Testis (tissue), 2 donors: ENCODE measurements at regions not wholly inside any gene's neighbourhood (a gene's known extent, or its start where the extent isn't known, plus 50 kb on each side); places are given as distances from the start of the nearest gene placed in this dataset.

Experiments used
- DNase-seq: peaks from one replicate; pipeline ENCODE4 v3.0.0-alpha.2; 2019
- H3K27ac ChIP-seq, 2 donors: fragments of 200-600 bp; sonication (generic); one replicate each; pipeline ENCODE4 v1.5.1; 2019
- H3K27me3 ChIP-seq: fragments of 200-600 bp; sonication (generic); one replicate; pipeline ENCODE4 v1.5.1; 2019
- H3K36me3 ChIP-seq: fragments of 200-600 bp; sonication (generic); one replicate; pipeline ENCODE4 v1.5.1; 2017; ENCODE audit warnings: low read depth; ENCODE audit errors: missing control alignments
- H3K4me1 ChIP-seq: fragments of 200-600 bp; sonication (generic); one replicate; pipeline ENCODE4 v1.5.1; 2019
- H3K4me3 ChIP-seq, 2 donors: fragments of 200-600 bp; sonication (generic); one replicate each; pipeline ENCODE4 v1.5.1; 2017 to 2019
- H3K9me3 ChIP-seq: fragments of 200-600 bp; sonication (generic); one replicate; pipeline ENCODE4 v1.5.1; 2017
- POLR2A ChIP-seq: fragments of 450-650 bp; IDR thresholded peaks from one replicate; pipeline ENCODE4 v1.6.1; 2017; ENCODE audit warnings: antibody characterized with exemption, mild to moderate bottlenecking, moderate library complexity
- WGBS, 2 donors: methylation state at CpG; one replicate each; pipeline ENCODE4 v1.1.5; 2018; 5-methylcytosine and 5-hydroxymethylcytosine counted together
- intact Hi-C: fragments of 100-400 bp; cut with DNase I; formaldehyde crosslinking; loops from one replicate; pipeline ENCODE4 v1.15.1; 2023; ENCODE audit warnings: low total_unique reads
- TF ChIP-seq, protein P1 (sequence below), 3 experiments: fragments of 450-650 bp in 2 of 3; fragments of 200-600 bp in 1 of 3; sonication (generic) in 1 of 3; IDR thresholded peaks; one replicate each; pipeline ENCODE4 v1.5.1; 2016 to 2019; ENCODE audit warnings: antibody characterized with exemption in 3 of 3, mild to moderate bottlenecking in 2 of 3, moderate library complexity in 1 of 3

DNA sequence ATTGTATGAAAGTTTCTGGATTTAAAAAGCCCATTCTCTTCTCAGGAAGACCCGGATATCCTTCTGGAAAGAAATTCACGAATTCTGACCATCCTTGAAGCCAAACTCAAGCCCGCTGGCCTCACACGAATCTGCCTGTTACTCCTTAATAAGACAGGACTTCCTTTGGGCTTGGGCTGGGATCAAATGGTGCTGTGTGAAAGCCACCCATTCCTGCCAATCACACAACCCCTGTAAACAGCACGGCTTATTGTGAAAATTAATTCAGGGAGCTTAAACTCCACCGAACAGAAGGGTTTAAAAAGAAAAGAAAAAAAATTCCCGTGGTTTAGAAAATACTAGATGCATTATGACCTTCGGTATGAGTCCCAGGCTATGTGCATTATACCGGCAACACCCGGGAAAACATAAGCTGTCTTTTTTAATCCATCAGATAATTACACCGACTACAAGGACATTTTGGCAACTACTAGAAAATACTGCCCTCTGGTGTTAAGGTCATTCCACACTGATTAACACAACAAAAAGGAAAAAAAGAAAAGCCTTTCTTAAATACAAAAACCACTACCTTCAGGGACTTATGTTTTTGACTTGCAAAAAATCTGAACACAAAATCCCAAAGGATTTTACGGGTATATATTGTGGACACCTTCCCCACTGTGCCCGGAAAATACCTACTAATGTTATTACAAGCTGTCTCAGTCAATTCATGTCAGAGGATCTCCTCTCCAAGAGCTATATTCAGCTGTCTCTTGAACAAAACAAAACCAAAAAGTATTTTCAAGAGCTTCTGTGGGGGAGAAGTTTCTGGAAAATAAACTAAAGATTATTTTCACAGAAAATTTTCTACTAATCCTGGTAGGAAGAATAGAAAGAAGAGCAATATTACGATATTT, 76.0 kb upstream of the LSM14A start:
- Histone ChIP-seq H3K9me3 (no peaks in the 10 kb centered on the region), H3K36me3 (no peaks in the 10 kb centered on the region), H3K4me3 (no peak overlapping the region), H3K27me3 (no peaks in the 10 kb centered on the region), H3K27ac (no peak overlapping the region), H3K4me1 (peaks cover 4% of the 10 kb centered on the region)
- intact Hi-C loops: no loop called here
- DNase-seq: no peak
- WGBS, 2 donors: 37% methylated on average over 14 of the region's 14 CpGs
- TF ChIP-seq, protein P1, sequence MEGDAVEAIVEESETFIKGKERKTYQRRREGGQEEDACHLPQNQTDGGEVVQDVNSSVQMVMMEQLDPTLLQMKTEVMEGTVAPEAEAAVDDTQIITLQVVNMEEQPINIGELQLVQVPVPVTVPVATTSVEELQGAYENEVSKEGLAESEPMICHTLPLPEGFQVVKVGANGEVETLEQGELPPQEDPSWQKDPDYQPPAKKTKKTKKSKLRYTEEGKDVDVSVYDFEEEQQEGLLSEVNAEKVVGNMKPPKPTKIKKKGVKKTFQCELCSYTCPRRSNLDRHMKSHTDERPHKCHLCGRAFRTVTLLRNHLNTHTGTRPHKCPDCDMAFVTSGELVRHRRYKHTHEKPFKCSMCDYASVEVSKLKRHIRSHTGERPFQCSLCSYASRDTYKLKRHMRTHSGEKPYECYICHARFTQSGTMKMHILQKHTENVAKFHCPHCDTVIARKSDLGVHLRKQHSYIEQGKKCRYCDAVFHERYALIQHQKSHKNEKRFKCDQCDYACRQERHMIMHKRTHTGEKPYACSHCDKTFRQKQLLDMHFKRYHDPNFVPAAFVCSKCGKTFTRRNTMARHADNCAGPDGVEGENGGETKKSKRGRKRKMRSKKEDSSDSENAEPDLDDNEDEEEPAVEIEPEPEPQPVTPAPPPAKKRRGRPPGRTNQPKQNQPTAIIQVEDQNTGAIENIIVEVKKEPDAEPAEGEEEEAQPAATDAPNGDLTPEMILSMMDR (IDR thresholded peaks at IDR 0.05): peak; percentile 41 to 52 (median 50)
- no peak for TF ChIP-seq POLR2A

DNA sequence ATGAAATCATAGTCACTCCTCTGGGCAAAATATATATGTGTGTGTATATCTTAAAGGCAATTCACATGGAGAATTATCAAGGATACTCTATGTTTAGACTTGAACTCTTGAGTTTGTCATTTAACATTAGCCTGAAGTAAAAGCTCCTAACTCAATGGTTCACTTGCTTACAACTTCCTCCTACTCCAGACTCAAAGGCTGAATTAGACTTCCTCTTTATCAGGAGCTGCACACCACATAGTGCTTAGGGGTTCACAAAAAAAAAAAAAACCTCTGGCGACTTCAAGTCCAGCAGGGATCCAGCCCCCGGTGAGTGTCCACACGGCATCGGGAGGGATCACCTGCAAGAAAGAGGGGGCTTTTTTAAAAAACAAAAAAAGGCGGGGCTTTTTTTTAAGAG, 68.2 kb upstream of the LSM14A start:
- WGBS, 2 donors: 79 to 80% methylated on average over 5 of the region's 5 CpGs
- Histone ChIP-seq H3K27me3 (no peaks in the 10 kb centered on the region), H3K27ac (no peak overlapping the region), H3K9me3 (no peaks in the 10 kb centered on the region), H3K36me3 (no peaks in the 10 kb centered on the region), H3K4me1 (peaks cover 4% of the 10 kb centered on the region), H3K4me3 (no peak overlapping the region)
- intact Hi-C loops: no loop called here
- DNase-seq: no peak
- TF ChIP-seq POLR2A: no peak
- TF ChIP-seq, protein P1 (IDR thresholded peaks at IDR 0.05): no peak

- intact Hi-C loops: no loop called here
- TF ChIP-seq, protein P1 (IDR thresholded peaks at IDR 0.05): no peak
- TF ChIP-seq POLR2A: no peak
Observed at GRCh38 chr19:34104557-34104956, 67.7 kb upstream of the LSM14A start.

GRCh38 chr19:34109596-34109995, 62.7 kb upstream of the LSM14A start:
- no peak for DNase-seq
- no peaks in the 10 kb centered on the region for H3K9me3 ChIP-seq
- 28 to 54% methylated on average over 3 of the region's 3 CpGs for WGBS, 2 donors

More at GRCh38 chr19:34104557-34104956, 67.7 kb upstream of the LSM14A start:
- H3K27ac ChIP-seq: no peak overlapping the region
- WGBS, 2 donors: 53 to 64% methylated on average over 5 of the region's 5 CpGs
- H3K27me3 ChIP-seq: no peaks in the 10 kb centered on the region
- DNase-seq: no peak
- H3K9me3 ChIP-seq: no peaks in the 10 kb centered on the region
- no peaks in the 10 kb centered on the region for H3K4me1 ChIP-seq
- no peak overlapping the region for H3K4me3 ChIP-seq
- no peaks in the 10 kb centered on the region for H3K36me3 ChIP-seq

More at GRCh38 chr19:34109596-34109995, 62.7 kb upstream of the LSM14A start:
- intact Hi-C loops: no loop called here
- H3K27me3 ChIP-seq: no peaks in the 10 kb centered on the region
- H3K27ac ChIP-seq: no peak overlapping the region
- no peak for TF ChIP-seq POLR2A
- TF ChIP-seq, protein P1 (IDR thresholded peaks at IDR 0.05): no peak
- no peaks in the 10 kb centered on the region for H3K4me1 ChIP-seq
- H3K36me3 ChIP-seq: no peaks in the 10 kb centered on the region
- H3K4me3 ChIP-seq: no peak overlapping the region
